HepG2 (cell line): ENCODE measurements at regions not wholly inside any gene's neighbourhood (a gene's known extent, or its start where the extent isn't known, plus 50 kb on each side); places are given as distances from the start of the nearest gene placed in this dataset.

ENCODE experiments used
- E2F2 ChIP-seq: sonication (generic); formaldehyde crosslinking; IDR thresholded peaks from 2 replicates; pipeline ENCODE4 v1.4.0; 2020; ENCODE audit warnings: missing genetic modification reagents, borderline replicate concordance
- GABPA ChIP-seq, 2 experiments: IDR thresholded peaks; 2 replicates each; pipeline ENCODE4 v1.6.1; 2011 to 2016; ENCODE audit warnings: low read depth in 2 of 2, low read length in 1 of 2, missing biosample characterization in 1 of 2, missing genetic modification characterization in 1 of 2
- IRF9 ChIP-seq: sonication (generic); formaldehyde crosslinking; IDR thresholded peaks from 2 replicates; pipeline ENCODE4 v1.8.0; 2022; ENCODE audit warnings: missing genetic modification reagents, mild to moderate bottlenecking, borderline replicate concordance
- MLX ChIP-seq: IDR thresholded peaks from 2 replicates; pipeline ENCODE4 v1.6.1; 2016
- NCOA2 ChIP-seq: sonication (generic); formaldehyde crosslinking; IDR thresholded peaks from 2 replicates; pipeline ENCODE4 v1.8.0; 2022; ENCODE audit warnings: inconsistent platforms
- RNF2 ChIP-seq: fragments of 450-650 bp; conservative IDR thresholded peaks from 2 replicates; pipeline ENCODE4 v1.6.1; 2016; ENCODE audit warnings: low read depth
- ZBTB21 ChIP-seq: sonication (generic); formaldehyde crosslinking; IDR thresholded peaks from 2 replicates; pipeline ENCODE4 v1.4.0; 2020; ENCODE audit warnings: missing genetic modification reagents
- ZNF878 ChIP-seq: sonication (generic); formaldehyde crosslinking; IDR thresholded peaks from 2 replicates; pipeline ENCODE4 v1.8.1; 2023; ENCODE audit warnings: mild to moderate bottlenecking, missing genetic modification reagents, moderate library complexity
- TF ChIP-seq, protein P1 (sequence below): sonication (generic); IDR thresholded peaks from 2 replicates; pipeline ENCODE4 v1.6.1; 2016; ENCODE audit warnings: low read depth, borderline replicate concordance
- TF ChIP-seq, protein P2 (sequence below): fragments of 450-650 bp; IDR thresholded peaks from 2 replicates; pipeline ENCODE4 v1.6.1; 2017; ENCODE audit warnings: mild to moderate bottlenecking
- TF ChIP-seq, protein P3 (sequence below): sonication (generic); formaldehyde crosslinking; IDR thresholded peaks from 2 replicates; pipeline ENCODE4 v1.4.0; 2020; ENCODE audit warnings: mild to moderate bottlenecking, missing genetic modification reagents

DNA sequence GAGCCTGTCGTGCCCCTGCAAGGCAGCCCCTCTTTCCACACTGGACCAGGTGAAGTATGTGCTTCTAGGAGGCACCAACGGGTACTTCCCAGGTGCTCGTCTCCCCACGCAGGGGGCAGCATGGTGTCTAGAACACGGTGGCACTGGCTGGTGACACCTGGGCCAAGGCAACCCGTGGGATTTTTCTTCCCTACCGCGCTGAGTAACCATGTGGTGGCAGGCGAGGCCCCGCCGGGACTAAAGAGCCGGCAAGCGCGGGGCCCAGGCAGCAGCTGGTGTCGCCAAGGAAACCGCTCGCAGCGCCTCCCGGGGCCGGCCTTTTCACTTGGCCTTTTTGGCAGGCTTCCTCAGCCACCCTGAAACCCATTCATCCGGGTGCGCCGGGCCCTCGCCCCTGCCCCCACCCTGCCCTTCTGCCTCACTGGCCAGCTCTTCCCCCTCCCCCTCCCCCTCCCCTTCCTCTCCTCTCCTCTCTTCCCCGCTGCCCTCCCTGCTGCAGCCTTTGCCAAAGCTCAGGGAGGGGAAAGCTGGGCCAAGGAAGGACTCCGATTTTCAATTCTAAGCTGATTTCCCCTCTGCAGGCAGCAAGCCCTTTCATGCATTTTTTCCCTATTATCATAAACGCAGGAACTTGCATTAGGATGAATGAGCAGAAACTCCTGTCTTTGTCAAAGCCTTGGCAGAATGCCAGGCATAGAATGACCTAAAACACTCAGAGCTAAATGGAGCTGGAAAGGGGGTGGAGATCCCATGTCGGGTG, 81.2 kb downstream of the IRF2BPL start (continued):
- TF ChIP-seq IRF9 (CRISPR knock-in tag) (0 out of 2 replicates have a peak, but pooled peaks have one; percentile 21), NCOA2 (0 out of 2 replicates have a peak, but pooled peaks have one; percentile 16), RNF2 (peak; percentile 45; the same call in 1 of the 2 replicates), MLX (CRISPR knock-in tag) (no peak), ZBTB21 (no peak), E2F2 (no peak), GABPA (IDR thresholded peaks at IDR 0.05; ENCODE audit: low read depth, low read length) (no peak), GABPA (CRISPR knock-in tag; IDR thresholded peaks at IDR 0.05; ENCODE audit: low read depth) (no peak), ZNF878 (CRISPR knock-in tag) (no peak)
- TF ChIP-seq, protein P1, sequence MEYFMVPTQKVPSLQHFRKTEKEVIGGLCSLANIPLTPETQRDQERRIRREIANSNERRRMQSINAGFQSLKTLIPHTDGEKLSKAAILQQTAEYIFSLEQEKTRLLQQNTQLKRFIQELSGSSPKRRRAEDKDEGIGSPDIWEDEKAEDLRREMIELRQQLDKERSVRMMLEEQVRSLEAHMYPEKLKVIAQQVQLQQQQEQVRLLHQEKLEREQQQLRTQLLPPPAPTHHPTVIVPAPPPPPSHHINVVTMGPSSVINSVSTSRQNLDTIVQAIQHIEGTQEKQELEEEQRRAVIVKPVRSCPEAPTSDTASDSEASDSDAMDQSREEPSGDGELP, result peak; percentile 94
- TF ChIP-seq, protein P2, sequence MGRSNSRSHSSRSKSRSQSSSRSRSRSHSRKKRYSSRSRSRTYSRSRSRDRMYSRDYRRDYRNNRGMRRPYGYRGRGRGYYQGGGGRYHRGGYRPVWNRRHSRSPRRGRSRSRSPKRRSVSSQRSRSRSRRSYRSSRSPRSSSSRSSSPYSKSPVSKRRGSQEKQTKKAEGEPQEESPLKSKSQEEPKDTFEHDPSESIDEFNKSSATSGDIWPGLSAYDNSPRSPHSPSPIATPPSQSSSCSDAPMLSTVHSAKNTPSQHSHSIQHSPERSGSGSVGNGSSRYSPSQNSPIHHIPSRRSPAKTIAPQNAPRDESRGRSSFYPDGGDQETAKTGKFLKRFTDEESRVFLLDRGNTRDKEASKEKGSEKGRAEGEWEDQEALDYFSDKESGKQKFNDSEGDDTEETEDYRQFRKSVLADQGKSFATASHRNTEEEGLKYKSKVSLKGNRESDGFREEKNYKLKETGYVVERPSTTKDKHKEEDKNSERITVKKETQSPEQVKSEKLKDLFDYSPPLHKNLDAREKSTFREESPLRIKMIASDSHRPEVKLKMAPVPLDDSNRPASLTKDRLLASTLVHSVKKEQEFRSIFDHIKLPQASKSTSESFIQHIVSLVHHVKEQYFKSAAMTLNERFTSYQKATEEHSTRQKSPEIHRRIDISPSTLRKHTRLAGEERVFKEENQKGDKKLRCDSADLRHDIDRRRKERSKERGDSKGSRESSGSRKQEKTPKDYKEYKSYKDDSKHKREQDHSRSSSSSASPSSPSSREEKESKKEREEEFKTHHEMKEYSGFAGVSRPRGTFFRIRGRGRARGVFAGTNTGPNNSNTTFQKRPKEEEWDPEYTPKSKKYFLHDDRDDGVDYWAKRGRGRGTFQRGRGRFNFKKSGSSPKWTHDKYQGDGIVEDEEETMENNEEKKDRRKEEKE, result no peak
- TF ChIP-seq, protein P3, sequence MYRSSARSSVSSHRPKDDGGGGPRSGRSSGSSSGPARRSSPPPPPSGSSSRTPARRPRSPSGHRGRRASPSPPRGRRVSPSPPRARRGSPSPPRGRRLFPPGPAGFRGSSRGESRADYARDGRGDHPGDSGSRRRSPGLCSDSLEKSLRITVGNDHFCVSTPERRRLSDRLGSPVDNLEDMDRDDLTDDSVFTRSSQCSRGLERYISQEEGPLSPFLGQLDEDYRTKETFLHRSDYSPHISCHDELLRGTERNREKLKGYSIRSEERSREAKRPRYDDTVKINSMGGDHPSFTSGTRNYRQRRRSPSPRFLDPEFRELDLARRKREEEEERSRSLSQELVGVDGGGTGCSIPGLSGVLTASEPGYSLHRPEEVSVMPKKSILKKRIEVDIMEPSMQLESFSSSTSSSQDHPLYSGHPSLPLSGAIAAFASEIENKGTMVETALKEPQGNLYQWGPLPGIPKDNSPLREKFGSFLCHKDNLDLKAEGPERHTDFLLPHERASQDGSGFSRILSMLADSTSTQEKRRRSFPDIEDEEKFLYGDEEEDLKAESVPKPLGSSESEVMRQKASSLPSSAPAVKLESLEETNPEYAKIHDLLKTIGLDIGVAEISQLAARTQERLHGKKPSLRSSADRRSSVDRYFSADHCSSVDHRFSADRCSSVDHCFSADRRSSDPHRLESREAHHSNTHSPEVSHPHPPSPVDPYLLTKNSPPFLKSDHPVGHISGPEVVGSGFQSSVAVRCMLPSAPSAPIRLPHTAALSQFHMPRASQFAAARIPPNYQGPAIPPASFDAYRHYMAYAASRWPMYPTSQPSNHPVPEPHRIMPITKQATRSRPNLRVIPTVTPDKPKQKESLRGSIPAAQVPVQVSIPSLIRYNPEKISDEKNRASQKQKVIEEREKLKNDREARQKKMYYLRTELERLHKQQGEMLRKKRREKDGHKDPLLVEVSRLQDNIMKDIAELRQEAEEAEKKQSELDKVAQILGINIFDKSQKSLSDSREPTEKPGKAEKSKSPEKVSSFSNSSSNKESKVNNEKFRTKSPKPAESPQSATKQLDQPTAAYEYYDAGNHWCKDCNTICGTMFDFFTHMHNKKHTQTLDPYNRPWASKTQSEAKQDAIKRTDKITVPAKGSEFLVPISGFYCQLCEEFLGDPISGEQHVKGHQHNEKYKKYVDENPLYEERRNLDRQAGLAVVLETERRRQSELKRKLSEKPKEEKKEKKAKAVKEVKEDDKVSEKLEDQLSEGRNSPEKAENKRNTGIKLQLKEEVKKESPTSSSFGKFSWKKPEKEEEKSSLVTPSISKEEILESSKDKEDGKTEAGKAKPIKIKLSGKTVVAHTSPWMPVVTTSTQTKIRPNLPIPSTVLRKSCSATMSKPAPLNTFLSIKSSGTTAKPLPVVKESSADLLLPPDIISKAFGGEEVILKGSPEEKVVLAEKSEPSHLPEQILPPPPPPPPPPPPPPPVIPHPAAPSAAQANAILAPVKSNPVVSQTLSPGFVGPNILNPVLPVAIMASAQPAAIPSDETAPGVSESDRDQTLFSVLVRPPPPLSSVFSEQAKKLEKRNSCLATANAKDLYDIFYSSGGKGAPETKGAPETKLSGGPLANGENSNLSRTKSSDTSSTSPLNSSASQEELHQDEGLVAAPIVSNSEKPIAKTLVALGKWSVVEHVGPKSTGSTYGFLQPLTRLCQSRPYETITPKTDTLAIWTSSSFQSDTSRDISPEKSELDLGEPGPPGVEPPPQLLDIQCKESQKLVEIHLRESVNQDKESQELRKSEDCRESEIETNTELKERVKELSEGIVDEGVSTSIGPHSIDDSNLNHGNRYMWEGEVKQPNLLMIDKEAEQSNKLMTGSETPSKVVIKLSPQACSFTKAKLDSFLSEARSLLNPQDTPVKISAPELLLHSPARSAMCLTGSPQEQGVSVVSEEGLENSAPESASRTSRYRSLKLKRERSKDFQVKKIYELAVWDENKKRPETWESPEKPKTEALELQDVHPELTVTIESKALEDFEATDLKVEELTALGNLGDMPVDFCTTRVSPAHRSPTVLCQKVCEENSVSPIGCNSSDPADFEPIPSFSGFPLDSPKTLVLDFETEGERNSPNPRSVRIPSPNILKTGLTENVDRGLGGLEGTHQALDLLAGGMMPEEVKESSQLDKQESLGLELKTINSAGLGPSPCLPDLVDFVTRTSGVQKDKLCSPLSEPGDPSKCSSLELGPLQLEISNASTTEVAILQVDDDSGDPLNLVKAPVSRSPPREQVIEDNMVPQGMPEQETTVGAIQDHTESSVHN (CRISPR knock-in tag), result peak; percentile 65; the same call in 1 of the 2 replicates
